HG02870 (cell line): ENCODE measurements at regions not wholly inside any gene's neighbourhood (a gene's known extent, or its start where the extent isn't known, plus 50 kb on each side); places are given as distances from the start of the nearest gene placed in this dataset.
A peak's percentile ranks its signal among the peaks of the same experiment; 100 is the strongest.
"Not testable (repeated sequence)": the region's sequence is repeated elsewhere in the genome, so short reads cannot be mapped to it uniquely, and the experiment has no call there.

Experiments
- ATAC-seq: cut with Tn5 transposase; IDR thresholded peaks from one replicate; pipeline ENCODE4 v1.9.1; 2021; ENCODE audit warnings: mild to moderate bottlenecking, moderate library complexity; ENCODE audit not compliant: unreplicated experiment

DNA sequence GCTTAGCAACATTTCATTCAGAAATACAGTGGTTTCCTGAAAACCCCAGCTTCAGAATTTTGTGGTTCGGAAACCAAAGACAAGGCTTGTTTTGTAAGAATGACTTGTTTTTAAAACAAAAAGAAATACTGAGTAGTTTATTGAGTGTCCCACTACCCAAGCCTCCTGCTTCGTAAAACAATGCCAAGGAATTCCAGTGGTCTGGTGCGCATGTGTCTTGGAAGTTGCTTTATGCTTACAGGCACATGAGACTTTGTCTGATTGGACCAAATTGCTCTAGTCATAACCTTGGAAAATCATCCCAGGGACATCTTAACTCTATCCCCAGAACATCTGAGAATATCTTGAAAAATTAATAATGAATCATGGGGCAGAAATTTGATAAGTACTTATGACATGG lies 77.1 kb upstream of the FST start:
- ATAC-seq = no peak

DNA sequence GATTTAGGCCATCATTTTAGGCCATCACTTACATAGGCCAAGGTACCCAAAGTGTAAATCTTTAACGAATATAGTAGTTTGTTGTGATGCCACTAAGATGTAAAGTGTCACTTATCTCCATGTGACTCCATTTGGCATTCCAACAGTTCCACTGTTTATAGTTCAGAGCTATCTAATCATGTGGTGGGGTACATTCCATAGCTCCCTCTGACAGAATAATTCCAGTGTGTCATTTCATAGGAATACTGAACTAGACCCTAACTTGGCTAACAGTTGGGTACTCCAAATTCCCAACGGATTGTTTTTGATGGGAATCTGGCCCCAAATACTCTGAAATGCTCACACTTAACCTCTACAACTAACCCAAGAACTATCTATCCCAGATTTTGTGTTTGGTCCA lies 76.7 kb upstream of the FST start:
- ATAC-seq = no peak

DNA sequence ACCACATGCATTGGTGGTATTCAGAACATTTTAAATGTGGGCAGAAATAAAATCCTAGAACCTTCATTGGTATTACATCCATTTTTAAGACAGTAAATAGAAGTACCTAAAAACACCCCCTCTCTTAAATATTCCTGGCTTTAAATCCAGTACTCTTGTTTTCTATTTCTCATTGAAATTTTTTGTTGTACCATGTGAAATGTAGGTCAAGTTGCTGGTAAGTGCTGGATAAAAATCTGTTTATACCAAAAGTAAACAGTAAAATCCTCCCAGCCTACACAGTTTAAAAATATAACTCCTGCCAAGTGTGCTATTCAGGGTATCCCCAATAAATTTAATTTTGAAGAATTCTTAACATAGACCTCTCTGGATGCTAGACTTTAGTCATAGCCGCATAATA lies 75.0 kb upstream of the FST start:
- no peak for ATAC-seq

DNA sequence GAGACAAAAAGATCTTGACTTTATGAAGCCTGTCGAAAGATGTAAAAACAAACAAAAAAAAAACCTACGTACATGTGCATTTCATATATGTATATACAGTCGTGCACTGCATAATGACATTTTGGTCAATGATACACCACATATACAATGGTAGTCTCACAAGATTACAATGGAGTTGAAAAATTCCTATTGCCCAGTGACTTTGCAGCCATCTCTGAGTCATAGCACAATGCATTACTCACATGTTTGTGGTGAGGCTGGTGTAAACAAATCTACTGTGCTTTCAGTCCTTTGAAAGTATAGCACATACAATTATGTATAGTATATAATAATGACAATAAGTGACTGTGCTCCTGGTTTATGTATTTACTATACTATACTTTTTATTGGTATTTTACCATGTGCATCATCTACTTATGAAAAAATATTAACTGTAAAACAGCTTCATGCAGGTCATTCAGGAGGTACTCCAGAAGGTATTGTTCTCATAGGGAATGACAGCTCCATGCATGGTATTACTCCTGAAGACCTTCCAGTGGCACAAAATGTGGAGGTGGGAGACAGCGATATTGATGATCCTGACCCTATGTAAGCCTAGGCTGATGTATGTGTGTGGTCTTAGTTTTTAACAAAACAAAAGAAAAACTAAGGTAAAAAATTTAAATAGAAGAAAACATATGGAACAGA lies 73.7 kb upstream of the FST start:
- ATAC-seq = no peak

DNA sequence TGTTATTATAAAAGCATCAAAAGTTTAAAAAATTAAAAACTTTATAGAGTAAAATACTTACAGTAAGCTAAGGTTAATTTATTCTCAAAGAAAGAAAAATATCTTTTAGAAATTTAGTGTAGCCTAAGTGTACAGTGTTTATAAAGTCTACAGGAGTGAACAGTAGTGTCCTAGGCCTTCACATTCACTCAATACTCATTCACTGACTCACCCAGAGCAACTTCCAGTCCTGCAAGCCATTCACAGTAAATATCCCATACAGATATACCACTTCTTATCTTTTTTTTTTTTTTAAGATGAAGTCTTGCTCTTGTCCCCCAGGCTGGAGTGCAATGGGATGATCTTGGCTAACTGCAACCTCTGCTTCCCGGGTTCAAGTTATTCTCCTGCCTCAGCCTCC lies 73.1 kb upstream of the FST start:
- ATAC-seq = no peak

DNA sequence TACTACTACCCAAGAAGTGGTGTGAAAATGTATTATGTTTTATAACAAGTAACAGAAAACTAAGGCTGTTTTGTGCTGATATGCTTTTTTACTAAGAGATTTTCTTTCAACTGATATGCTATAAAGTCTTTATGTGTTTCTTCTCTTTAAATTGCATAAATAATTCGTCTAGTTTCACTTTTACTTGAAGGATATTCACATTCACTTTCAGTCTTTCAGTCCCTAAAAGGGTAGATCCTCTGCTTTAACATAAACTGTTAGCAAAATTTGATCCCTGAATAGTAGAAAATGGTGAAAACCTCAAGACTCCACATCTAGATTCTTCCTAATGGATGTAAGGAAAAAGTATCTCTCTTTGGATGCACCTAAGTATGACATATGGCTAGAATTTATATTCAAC lies 69.0 kb upstream of the FST start:
- no peak for ATAC-seq

DNA sequence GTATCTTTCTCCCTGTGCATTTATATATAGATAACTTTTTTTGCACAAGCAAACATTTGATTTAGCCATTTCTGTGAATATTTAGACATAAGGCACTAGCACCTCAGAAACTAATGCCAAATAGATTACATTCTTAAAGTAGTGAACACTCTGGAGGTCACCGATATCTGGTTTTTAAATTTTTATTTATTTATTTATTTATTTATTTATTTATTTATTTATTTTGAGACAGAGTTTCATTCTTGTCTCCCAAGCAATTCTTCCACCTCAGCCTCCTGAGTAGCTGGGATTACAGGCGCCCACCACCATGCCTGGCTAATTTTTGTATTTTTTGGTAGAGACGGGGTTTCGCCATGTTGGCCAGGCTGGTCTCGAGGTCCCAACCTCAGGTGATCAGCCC lies 67.9 kb upstream of the FST start:
- not testable (repeated sequence) for ATAC-seq

DNA sequence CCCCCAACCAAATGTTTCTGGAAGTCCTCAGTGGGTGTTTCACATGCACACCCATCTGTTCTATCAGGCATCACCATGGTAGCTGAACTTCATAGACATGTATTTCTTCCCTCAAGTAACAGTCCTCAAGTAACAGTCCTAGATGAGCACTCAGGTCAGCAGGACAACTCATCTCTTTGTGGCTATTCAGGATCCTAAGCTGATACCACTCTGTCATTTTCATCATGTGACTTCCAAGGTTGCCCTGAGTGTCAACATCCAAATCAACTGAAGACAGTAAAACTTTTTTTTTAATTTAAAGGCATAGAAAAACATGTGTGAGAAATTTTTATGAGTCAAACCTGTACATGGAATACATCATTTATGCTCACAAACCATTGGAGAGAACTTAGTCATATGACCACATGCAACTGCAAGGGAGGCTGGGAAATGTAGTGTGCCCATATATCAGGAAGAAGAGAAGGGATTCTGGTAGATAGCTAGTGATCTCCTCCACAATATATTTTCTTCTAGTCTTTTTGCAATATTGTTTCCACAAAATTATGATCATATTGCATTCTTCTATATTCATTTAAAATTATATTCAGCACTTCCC lies 64.2 kb upstream of the FST start:
- ATAC-seq = no peak

DNA sequence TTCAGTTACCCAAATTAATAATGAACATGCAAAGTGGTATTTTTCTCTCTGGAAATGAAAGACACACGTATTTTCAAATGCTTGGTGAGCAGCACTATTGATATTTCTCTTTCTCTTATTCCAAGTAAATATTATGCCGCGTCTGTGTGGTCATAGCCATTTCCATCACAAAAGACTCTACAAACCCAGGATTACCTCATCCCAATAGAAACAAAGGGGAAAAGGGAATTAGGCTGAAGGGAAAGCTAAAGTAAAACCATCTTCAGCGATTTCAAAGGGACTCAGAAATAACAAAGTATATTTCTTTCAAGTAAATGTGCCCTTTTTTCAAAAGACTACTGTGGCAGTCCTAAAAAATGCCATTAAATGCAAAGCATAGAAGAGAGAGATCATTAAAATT lies 62.0 kb upstream of the FST start:
- no peak for ATAC-seq

DNA sequence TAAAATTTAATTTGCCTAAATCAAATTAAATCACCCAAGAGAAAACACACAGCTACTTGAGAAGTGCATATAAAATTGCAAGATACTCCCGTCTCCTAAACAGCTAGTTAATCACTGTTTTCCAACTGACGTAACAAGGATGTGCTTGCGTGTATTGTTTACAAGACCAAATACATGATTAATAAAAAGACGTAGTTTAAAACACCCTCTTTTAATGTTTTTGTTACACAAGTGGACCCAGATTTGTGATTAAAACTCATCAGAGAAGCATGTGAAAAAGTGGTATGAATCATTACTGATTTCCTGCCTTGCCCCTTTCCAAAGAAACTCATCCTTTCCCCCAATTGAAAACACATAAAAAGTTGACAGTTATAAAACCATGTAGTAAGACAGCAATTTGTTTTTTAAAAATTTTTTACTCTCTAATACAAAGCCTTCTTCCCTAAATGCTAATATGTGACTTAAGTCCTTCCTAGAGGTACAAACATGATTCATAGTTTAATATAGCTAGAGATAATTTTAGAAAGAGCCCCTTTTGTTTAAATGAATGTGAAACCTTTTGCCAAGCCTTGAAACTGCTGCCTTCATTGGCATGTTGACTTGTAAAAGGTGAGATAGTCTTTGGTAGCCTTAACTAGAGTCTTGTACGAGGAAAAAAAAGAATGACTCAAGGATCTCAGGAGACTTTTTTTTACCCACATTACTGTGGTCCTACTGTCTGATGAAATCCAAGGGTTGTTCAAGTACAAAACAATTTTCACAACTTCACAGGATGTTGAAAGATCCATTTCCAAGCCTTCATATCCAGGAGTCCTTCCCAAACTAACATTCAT lies 61.4 kb upstream of the FST start:
- ATAC-seq = no peak

DNA sequence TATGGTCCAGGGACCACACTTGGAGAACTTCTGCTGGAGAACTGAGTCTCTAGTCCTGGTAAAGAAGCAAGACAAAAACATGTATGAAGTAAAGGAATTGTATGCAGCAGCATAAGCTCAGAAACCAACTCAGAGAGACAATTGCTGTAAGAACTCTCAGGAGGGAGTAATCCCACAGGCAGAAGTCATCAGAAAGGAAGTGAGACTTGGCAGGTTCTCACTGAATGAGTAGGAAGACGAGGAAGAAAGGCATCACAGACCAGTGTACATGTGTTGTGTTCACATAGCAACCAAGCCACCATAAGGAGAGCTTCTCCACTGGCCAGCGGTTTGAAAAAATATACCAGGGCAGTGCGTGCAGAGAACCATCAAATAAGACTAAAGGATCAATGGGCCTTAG lies 57.9 kb upstream of the FST start:
- ATAC-seq = peak; percentile 59

DNA sequence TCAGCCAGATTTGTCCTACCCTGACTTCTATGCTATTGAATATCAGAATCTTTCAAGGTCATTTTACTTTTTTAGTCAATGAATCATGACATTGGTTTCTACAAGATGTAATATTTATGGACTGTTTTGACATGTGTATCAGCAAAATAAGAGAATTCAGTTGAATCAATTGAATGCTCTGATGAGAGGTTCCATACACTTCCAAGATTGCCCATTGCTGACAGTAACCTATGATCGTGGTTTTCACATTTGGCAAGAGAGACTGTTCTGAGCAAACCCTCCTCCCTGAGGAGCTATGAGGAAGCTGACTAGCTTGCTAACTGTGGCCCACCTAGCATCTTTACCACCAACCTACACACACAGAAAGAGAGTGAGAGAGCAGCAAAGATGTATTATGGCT lies 56.7 kb upstream of the FST start:
- no peak for ATAC-seq

DNA sequence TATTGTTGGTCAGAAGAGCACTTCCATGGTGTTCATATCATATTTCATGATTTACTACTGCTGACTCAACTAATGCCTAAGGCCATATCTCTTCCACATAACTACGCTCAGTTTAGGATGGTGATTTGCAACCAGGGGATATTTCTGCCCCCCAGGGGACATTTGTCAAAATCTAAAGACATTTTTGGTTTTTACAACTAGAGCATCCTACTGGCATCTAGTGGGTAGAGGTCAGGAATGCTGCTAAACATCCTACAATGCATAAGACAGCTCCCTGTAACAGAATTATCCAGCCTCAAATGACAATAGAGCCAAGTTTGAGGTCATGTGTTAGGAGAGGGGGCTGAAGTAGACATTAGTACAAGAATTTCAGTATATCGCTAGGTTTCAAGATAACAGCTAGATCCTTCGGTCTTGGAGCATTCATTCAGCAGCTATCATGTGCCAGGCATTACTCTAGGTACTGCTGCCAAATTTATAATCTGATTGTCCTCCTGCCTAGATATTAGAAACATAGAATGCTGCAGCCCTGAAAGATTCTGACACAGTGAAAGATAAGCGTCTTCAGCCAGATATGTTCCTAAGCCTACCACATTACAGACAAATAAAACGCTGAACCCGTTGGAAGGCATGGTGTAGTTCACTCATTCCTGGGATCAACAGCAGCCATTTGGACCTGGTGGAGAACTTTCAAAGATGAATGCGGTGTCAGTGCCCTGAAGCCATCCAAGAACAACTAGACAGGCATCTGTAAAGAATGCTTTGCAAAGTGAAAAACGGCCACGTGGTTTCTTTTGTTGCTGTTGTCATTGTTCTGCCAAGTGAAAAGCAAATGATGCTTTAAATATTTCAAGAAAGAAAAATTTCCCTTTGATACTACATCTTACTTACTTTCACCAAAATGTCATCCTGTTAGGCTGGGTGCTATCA lies 55.5 kb upstream of the FST start:
- no peak for ATAC-seq

DNA sequence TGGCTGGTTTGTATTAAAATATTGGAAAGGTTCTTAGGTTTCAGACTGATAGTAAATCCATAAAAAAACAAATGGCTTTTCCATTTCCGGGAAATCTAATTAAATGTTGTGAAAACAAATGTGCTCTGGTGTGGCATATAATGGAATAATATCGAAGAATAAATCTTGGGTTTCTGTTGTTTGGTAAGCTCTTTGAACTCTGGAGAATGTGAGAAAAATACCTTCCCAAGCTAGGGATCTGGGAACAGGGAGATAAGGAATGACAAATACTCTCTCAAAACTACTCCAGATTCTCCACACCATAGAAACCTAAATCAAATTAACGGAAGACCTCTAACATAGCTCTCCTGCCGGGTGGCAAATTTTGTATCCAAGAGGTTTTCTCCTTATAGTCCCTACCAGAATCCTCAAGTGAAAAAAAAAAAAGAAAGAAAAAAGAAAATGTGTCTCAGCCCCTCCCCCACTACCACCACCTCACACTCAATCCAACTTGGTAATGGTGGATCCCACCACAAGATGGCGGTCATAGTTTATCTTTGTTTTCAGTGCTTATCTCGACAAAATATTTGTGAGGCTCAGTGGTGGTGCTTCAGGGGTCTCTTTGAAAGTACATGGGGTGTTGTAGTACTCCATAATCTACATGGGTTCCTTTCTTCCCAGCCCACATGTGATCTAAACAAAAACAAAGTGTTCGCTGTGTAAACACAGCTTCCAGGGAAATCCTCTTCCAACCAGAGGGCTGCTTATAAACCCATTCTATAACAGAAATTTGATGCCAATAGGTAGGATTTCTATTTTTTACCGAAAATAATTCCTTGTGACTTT lies 54.5 kb upstream of the FST start:
- no peak for ATAC-seq

DNA sequence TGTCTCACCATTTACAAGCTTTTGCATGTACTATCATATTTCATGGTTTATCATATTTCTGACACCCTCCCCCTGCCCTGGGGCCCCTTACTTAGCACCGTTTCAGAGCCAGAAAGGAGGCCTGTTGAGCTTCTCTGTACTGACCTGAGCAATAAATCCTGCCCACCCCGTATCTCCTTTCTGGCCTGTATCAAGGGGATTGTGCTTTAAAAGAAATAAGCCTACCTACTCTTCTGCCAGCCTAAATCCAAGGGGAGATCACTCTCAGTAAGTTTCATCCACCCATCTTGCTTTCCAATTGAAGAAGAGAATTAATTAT lies 54.0 kb upstream of the FST start:
- ATAC-seq = no peak

DNA sequence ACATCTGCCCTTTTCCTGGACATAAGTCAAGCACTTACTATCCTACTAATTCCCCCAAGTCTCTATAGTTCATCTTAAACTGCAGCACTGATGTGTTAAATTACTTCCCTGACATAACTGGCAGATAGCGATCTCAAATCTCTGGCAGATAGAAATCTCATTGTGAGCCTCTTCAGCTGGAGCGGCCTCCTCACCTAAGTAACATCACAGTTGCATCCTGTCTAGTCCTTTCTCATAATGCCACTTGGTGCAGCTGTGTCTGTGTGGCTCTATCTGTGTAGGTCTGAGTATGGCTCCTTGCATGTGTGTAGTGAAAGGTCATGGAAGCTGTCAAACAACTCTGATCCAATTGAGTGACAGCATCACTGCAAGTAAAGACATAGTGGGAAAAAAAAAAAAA lies 53.6 kb upstream of the FST start:
- ATAC-seq = no peak

DNA sequence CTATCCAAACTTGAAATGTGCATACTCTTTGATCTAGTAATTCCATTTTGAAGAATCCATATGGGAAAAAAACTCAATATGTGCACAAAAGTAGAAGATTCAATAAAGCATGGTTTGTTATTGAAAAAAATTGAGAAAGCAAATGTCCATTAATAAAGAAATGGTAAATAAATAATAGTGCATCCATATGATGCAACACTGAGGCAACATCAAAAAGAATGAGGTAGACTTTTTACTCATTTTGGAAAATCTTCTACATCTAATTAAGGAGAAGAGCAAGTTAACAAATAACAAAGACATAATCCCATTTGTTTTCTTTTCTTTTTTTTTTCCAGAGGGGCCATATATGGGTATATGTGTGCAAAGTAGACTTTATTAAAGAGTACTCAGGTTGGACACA lies 52.5 kb upstream of the FST start:
- no peak for ATAC-seq

DNA sequence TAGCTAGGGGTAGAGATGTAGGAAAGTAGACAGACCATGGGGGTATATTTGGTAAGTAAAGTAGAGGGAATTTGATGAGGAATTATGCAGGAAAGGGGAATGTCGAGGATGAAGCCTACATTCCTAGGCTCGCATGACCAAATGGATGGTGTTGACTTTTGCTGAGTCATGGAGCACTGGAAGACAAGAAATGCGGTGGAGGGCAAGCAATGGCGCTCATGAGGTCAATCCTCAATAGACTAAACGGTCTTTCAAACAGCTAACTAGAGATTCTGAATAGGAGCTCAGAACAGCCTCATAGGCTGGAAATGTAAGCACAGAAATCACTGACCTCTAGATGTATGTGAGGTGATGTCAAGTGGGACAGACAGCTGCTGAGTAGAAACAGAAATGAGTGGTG lies 50.7 kb upstream of the FST start:
- no peak for ATAC-seq

DNA sequence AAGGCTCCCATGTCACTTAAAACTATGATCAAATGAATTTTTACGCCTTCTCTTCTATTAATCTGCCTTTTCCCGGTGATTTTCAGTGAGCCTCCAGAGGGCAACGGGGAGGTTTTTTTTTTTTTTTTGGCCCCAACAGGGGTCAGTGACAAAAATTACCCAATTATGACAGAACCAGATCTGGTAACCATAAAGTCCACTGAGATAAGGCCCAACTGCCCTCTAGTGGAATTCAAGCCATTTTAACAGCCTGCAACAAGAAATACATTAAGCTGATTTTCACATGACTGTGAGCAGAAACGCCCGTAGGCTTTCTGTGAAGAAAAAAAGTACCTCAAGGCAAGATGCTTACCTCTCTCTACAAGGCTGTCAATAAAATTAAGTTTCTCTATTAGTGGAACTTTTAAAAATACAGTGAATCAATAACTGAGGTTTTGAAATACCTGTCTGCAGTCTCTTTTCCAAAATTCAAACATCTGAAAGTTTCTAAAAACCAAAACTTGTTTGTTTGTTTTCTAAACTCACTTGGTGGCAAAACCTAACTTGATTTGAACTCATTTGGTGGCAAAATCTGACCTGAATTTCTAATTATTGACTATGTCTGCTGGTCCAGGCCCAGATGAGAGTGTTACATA lies 49.7 kb upstream of the FST start:
- no peak for ATAC-seq
